ENCODE measurements at regions not wholly inside any gene's neighbourhood (a gene's known extent, or its start where the extent isn't known, plus 50 kb on each side); places are given as distances from the start of the nearest gene placed in this dataset.

DNA sequence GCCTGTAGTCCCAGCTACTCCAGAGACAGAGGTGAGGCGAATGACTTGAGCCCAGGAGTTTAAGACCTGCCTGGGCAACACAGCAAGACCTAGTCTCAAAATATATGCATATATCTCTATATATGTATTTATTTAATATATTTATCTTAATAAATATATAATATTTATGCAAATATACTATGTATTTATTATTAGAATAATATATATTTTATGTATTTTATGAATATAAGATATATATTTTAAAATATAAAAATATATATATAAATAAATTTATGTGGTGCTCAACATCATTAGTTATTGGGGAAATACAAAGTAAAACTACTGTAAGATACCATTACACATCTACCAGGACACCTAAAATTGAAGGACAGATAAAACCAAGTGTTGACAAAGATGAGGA is 58.1 kb upstream of the IPO5 start:
- no peak for TF ChIP-seq ZFX (IDR thresholded peaks at IDR 0.05; ENCODE audit: borderline replicate concordance)
- TF ChIP-seq, protein P1, sequence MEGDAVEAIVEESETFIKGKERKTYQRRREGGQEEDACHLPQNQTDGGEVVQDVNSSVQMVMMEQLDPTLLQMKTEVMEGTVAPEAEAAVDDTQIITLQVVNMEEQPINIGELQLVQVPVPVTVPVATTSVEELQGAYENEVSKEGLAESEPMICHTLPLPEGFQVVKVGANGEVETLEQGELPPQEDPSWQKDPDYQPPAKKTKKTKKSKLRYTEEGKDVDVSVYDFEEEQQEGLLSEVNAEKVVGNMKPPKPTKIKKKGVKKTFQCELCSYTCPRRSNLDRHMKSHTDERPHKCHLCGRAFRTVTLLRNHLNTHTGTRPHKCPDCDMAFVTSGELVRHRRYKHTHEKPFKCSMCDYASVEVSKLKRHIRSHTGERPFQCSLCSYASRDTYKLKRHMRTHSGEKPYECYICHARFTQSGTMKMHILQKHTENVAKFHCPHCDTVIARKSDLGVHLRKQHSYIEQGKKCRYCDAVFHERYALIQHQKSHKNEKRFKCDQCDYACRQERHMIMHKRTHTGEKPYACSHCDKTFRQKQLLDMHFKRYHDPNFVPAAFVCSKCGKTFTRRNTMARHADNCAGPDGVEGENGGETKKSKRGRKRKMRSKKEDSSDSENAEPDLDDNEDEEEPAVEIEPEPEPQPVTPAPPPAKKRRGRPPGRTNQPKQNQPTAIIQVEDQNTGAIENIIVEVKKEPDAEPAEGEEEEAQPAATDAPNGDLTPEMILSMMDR (IDR thresholded peaks at IDR 0.05): no peak

Data from 22Rv1 (cell line).